Activated CD8-positive, alpha-beta memory T cell treated with anti-CD3 and anti-CD28 coated beads for 48 hours (primary cell): ENCODE measurements at regions not wholly inside any gene's neighbourhood (a gene's known extent, or its start where the extent isn't known, plus 50 kb on each side); places are given as distances from the start of the nearest gene placed in this dataset.
"Not testable (repeated sequence)": the region's sequence is repeated elsewhere in the genome, so short reads cannot be mapped to it uniquely, and the experiment has no call there.

Source experiments
- DNase-seq, 3 experiments: peaks; one replicate each; pipeline ENCODE4 v3.0.0-alpha.2; 2020; ENCODE audit warnings: low read depth in 2 of 3, low spot score in 2 of 3

DNA sequence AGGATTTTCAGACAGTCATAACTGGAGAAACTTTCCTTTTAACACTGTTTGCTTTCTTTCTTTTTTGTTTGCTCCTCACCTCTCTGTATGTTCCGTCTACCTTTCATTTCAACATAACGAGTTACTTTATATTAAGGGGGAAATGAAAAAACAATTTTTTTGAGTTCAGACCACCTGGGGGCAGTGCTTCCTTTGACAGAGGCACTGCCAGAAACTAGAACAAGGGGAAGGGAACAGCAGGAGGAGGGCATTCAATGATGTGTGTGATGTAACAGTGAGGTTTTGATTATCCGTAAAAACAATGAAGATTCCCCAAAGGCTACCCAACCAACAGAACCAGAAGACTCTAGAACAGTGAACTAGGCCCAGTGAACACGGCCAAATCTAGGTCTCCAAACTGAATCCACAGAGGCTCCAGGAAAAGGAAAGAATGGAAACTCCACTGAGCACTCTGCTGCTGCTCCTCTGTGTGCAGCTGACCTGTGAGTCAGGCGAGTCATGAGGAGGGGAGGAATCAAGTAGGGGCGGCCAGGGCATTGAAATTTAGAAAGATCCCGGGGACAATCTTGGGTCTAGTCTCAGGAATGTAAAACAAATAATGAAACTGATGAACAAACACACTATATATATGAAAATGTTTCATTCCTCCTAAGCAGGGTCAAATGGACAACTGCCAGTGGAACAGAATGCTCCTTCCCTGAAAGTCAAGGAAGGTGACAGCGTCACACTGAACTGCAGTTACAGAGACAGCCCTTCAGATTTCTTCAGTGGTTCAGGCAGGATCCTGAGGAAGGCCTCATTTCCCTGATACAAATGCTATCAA is 323.5 kb downstream of the DAD1 start:
- no peak for DNase-seq

DNA sequence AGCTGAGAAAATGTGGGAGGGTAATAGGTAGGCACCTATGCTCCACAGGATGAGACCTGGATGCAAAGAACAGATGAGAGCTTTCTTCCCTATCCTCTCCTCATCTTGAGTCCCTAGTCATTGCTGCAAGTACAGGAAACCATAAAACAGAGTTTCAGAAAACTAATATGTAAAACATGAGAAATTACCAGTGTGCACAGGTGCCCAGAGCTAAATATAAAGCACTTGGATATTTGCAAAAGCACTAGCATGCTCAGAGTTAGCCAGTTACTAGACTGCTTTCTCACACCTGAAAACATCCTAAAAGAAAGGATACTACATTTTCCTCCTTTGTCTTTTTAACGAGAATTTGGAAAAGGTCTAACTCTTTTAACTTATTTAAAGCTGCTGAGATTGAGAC is 324.3 kb downstream of the DAD1 start:
- DNase-seq: no peak

DNA sequence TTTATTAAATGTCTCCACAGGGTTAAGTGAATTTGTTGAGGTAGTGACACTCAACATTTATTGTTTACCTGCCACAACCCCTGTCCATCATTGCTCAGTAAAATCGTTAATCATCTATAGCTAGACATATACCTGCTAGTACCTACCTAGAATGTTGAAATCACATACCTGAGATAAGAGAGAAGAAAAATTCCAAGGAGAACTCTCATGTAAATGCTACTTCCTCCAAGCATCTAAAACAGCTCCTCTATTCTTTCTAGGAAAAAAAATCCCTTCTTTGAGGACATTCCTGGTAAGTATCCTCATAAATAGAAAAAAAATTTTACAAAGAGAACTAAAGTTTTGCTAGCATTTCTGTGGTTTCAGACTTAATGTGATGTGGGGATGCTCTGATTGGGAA is 325.1 kb downstream of the DAD1 start:
- DNase-seq: no peak

DNA sequence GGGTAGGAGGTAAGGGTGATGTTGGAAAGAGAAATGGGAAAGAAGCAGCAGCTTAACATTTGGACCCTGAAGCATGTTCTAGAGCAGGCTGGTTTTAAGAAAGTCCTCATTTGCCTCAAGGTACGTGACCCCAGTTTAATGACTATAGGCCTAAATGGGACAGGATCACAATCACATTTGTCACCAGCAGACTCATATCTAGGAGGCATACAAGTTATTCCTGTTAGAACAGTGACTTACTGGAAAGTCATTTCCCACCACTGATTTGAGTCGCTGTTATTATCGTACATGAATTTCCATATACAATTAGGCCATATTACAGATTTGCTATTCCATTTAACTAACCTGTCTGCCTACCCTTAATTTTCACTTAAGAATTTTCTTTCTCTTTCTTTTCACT is 326.1 kb downstream of the DAD1 start:
- DNase-seq: no peak

DNA sequence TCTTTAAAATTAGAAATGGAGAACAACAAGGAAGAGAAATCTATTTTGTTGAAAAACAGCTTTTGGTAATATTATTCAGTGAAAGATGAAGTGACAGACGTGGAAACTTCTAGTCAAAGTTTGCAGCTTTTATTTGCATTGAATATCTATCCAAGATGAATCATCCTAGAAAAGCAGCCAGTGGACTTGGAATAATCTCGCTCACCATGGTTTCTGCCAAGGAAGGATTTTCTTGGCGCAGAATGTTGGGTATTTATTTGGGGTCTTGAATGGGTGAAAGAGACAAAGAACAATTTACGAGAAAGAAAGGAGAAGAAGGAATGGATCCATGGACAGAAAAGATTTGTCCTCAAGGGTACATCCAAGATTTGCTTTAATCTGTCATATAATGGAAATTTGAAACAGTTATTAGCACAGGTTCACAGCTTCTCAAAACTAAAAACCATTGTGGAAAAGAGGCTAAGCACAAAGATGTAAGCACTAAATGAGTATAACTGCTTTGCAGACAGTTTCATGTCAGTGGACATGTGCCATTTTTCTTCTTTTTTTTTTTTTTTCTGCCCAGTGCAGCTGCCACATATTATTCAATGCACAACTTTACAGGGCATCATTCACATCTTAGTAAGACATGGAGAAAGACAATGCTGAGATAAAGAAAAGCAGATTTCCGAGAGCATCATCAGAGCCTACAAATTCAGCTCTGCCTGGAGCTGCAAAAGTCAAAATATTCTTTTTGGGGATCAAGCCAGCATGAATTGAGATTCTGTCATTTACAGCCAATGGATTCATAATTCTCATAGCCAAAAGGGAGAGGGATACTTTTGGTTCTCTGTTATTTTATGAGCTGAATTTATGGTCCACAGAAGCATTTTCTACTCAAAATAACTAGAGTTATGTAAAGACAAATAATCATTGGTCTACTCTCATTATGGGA is 333.7 kb downstream of the DAD1 start:
- DNase-seq: no peak

DNA sequence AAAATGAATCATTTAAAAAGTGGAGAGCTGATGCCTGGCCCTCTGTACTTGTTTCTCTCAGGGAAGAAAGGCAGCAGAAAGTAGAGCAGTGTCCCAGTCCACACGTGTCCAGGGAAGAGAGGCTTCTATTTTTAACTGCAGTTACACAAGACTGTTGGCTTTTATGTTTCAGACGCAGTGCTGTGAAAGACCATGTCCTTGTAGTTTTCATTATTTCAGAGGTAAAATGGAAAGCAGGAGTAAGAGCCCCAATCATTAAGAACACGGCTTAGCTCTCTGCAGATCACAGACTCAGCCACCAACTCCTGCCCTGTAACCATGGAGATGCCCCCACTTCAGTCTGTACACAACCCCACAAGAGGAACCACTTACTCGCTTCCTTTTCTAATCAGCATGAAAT is 336.3 kb downstream of the DAD1 start:
- DNase-seq: no peak

DNA sequence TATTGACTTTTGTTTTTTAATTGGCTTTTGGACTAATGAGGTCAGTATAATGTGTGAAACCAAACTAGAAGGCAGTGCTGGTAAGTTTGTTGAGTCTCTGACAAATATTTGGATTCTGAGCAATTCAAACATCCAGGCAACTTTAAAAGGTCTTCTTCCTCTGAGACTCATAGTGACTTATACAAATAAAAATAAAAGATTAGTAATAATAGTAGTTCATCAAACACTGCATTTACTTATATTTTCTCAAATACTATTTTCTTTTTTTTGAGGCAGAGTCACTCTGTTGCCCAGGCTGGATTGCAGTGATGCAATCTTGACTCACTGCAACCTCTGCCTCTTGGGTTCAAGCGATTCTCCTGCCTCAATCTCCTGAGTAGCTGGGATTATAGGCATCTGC is 337.9 kb downstream of the DAD1 start:
- DNase-seq: no peak

DNA sequence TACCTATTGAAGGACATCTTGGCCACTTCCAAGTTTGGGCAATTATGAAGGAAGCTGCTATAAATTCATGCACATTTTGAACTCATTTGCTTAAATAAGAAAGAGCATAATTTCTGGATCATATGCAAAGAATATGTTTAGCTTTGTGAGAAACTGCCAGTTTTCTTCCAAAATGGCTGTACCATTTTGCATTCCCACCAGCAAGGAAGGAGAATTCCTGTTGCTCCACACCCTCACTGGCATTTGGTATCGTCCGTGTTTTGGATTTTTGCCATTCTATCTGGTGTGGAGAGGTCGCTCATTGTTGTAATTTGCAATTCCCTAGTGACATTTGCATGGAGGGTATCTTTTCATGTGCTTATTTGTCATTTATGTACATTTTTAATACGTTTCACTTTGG is 339.3 kb downstream of the DAD1 start:
- DNase-seq: no peak

DNA sequence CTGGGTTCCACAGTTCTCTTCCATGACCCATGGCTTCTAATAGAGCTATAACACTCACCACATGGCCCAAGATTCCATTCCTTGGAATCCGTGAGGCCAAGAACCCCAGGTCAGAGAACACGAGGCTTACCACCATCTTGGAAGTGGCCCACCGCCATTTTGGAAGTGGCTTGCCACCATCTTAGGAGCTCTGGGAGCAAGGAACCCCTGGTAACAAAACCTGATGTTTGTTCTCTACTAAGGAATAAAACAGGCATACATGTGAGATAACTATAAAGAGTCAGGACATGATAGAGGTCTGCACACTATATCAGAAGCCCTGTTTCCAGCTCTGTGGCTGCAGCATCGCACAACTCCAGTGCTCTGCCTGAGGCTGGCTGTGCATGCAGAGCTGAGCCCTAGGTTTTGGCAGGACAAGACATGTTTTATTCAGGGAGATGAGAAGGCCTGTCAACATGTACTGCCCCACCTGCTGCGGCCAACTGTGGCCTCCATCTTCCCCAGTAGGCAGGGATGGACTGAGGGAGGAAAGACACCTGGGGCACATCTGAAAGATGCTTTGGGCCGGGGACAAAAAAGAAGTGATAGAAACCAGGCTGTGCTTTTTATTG is 344.9 kb downstream of the DAD1 start:
- DNase-seq: no peak

DNA sequence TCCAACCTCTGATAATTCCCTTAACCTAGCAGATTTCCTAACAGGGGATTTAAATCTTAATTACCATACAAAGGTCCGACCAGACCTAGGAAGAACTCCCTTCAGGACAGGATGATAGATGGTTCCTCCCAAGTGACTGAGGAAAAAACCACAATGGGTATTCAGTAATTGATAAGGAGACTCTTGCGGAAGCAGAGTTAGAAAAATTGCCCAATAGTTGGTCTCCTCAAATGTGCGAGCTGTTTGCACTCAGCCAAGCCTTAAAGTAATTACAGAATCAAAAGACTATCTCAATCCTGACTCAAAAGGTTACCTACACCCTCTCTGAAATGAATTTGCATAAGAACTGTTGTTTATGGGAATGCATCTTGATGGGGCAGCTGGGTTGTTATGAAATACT is 350.7 kb downstream of the DAD1 start:
- DNase-seq: not testable (repeated sequence)

DNA sequence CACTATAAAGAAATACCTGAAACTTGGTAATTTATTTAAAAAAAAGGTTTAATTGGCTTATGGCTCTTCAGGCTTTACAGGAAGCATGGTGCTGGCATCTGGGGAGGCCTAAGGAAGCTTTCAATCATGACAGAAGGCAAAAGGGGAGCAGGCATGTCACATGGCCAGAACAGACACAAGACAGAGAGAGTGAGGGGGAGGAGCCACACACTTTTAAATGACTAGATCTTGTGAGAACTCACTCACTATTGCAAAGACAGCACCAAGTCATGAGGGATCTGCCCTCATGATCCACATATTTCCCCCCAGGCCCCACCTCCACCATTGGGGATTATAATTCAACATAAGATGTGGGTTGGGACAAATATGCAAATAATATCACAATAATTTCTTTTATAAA is 355.6 kb downstream of the DAD1 start:
- no peak for DNase-seq

DNA sequence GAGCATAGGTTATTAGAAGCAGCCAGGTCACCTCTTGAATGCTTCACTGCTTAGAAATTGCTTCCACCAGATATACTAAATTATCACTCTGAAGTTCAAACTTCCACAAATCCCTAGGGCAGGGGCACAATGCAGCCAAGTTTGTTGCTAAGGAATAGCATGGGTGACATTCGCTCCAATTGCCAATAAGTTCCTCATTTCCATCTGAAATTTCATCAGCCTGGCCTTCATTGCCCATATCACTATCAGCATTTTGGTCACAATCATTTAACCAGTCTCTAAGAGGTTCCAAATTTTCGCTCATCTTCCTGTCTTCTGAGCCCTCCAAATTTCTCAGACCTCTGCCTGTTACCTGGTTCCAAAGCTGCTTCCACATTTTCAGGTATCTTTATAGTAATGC is 356.1 kb downstream of the DAD1 start:
- DNase-seq: no peak

DNA sequence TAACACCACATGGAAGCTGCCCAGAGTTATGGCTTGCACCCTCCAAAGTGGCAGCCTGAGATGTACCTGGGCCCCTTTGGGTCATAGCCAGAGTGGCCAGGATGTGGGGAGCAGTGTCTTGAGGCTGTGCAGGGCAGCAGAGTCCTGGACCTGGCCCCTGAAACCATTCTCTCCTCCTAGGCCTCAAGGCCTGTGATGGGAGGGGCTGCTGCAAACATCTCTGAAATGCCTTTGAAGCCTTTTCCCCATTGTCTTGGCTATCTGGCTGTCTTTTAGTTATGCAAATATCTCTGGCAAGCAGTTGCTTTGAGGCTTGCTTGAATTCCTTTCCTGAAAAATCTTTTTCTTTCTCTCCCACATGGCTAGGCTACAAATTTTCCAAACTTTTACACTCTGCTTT is 356.5 kb downstream of the DAD1 start:
- DNase-seq: no peak

DNA sequence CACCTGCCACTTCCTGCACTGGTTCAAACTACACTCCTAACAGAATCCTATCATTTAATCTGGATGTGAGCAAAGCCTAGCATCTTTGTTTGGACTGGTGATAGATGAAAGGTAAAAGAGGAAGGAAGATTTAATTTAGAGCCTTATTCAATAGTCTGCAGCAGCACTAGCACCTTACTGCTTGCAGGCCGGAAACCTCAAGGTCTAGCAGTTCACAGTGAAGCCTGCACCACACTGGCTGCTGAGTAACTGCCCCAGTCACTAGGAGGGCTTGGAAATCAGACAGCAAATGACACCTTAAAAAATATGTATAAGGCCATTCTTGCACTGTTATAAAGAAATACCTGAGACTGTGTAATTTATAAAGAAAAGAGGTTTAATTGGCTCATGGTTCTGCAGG is 358.0 kb downstream of the DAD1 start:
- no peak for DNase-seq

DNA sequence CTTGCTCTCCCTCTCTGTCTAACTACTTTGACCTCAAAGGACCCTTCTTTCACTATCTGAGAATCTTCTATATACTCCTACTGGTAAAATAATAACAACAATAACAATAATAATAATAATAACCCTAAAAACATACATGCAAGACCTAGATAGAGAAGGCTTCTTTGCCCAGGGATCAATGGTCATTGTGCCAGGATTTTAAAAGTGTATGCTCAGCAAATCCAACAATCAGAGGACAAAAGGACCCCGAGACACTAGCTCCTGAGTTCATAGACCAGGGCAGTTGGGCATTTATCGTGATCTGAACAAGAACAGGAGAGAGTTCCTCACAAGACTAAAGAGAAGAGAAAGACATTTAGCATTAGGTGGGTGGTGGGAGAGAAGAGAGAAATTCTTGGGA is 358.5 kb downstream of the DAD1 start:
- no peak for DNase-seq

DNA sequence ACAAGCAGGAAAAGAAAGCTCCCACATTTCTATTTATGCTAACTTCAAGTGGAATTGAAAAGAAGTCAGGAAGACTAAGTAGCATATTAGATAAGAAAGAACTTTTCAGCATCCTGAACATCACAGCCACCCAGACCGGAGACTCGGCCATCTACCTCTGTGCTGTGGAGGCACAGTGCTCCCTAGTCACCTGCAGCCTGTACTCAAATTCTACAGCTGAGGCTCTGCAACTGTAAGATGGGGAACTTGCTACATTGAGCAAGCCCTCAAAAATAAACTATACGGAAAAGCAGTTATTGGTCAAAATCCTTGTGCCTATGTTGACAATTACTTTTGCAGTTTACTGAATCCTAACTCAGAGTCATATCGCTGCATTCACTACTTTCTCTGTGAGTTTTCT is 361.9 kb downstream of the DAD1 start:
- DNase-seq: no peak

DNA sequence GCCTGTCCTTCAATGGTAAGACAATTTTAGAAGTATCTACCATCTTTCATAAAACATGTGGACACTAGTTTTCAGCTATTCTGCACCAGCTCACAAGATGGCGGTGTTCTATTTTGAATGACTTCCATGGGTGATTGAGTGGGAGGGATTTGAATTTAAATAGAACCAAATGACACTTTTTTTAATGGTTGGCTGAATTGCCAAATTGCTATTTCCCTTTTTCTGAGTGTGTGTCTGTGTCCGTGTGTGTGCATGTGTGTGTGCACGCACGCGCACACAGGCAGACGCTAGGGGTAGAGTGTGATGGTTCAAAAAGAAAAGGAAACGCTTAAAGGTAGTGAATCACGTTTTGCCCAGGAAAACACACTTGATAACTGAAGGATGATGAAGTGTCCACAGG is 362.6 kb downstream of the DAD1 start:
- DNase-seq: no peak

DNA sequence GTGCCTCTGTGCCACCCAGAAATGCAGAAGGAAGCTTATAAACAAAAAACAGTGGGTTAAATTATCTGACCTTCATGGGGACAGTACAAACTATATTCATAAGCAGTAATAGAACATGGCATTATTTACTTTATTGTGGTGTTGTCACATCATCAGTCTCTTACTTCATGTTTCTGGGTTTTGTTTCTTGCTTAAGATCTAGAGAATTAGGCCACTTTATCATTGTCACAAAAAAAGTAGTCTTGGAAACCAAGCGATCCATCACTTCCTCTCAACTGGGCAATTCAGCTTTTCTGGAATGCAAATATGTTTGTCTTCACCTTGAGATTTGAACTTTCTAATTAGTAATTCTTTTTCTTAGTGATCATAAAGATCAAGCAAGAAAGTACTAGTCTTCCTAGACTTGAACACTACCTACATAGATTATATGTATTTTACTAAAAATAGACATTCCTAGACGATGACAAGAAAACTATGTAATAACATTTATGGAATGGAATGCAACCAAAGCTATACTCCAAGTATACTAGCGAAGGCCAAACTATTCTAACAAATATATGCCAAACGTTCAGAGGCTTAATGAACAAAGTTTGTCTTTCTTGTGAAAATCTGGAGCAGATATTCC is 363.4 kb downstream of the DAD1 start:
- no peak for DNase-seq

DNA sequence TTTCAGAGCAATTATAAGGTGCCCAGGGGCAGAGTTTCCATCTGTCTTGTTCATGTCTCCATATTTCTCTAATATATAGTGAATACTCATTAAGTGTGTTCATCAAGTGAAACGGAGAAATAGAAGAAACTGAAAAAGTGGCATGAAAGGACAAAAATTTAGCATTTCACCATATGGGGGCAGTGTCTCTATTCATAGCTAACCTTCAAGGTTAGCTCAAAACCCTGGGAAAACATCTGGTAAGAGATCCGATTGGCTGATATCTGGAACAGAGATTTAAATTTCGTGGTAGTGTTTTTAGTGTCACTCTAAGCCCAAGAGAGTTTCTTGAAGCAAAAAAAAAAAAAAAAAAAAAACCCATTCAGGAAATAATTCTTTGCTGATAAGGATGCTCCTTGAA is 367.5 kb downstream of the DAD1 start:
- no peak for DNase-seq

DNA sequence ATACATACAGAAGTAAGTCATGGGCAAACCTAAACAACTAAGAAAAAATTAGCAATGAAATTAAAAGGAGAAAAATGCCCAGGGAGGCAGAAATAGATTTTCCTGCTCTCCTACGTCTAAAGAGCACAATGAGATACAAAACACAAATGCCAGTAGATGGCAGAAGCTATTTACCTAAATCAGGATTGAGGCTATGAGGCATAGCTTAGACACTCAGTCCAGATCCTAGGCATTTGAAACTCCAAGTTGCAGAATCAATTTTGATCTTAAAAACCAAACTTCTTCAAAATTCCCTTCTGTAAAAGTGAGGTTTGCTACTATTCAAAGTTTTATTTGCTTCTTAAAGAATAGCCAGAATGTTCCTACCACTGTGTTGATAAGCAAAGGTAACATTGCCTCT is 368.6 kb downstream of the DAD1 start:
- no peak for DNase-seq

DNA sequence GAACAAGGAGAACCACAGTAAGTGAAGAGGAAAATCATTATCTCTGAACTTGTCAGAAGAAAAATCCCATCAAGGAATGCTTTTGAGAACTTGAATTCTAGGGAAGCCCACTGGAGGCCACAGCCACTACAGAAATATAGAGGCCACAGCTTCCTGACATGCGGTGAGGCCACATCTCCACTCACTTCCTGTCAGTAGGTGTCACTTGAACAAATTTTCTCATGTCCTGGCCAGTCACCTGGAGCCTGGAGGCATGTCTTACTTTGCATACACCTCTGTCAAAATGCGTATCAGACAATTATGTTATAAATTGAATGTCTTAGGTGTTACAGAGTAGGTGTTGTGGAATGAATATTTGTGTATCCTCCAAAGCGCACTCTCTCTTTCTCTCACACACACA is 370.3 kb downstream of the DAD1 start:
- no peak for DNase-seq

DNA sequence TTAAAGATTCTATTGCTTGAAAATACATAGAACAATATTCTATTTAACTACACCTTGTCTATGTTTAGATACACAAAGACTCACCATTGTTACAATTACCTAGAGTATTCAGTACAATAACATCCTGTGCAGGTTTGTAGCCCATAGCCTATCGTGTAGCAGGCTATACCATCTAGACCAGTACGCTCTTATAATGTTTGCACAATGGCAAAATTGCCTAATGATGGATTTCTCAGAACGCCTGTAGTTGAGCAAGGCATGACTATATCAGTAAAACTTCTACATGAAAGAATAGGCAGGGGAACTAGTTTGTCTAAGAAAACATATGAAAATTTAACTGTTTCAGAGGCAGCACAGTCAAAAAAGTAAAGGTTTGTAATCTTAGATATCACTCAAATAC is 375.9 kb downstream of the DAD1 start:
- no peak for DNase-seq
